ENCODE measurements at regions not wholly inside any gene's neighbourhood (a gene's known extent, or its start where the extent isn't known, plus 50 kb on each side); places are given as distances from the start of the nearest gene placed in this dataset.

DNA sequence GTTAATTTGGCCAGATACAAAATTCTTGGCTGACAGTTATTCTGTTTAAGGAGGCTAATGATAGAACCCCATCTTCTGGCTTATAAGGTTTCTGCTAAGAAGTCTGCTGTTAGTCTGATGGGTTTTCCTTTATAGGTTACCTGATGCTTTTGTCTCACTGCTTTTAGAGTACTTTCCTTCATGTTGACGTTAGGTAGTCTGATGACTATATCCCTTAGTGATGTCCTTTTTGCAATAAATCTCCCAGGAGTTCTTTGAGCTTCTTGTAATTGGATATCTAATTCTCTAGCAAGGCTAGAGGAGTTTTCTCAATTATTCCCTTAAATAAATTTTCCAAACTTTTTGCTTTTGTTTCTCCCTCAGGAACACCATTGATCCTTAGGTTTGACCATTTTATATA lies 114.1 kb upstream of the CDIN1 start:
- DNase-seq (ENCODE audit: low read depth in 2 of 2), result no peak

DNA sequence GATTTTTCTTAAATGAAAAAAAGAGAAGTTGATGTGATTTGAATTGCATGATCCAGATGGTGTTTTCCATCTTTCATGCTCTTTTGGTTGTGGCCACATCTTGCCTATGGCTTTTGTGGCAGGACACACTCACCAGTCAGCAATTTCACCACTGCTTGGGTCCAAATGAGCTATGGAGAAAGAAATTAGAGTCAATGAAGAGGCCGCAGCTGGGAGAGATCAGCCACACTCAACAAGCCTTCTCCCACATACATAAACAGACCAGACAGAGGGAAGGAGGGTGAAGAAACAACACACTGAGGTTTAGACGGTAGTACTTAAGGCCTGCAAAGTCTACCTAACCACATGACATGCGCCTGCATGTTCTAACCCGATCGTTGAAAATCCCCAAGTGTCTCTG lies 110.7 kb upstream of the CDIN1 start:
- DNase-seq (ENCODE audit: low read depth in 2 of 2), result peak; percentile 86

DNA sequence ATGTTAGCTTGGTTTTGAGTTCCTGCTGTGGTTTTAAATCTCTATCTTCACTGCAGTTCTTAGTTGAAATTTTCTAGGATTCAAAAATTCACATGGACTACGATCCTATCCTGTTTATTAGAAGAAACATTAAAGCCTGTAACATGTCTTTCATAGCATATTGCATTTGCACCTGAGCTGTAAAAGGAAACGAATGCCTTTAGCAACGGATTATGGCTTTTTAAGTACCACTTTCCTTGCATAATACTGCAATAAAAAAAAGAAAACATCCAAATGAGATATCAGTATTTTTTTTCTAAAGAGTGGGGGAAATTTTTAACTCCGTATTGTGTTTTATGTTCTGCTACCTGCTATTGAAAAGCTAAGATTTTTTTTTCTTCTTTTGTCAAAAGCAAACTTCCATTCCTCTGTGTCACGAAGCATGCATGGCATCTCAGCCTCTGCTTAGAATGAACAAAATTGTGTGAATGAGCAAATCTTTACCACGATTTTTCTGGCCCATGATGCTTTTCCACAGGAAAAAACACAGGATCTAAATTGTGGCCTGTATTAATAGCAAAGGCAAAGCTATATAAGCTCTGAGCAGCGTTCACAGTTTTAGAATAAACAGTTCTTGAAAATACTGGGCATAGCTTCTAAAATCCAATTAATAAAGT lies 110.0 kb upstream of the CDIN1 start:
- peak in 1 of 2 experiments; percentile 42 for DNase-seq (ENCODE audit: low read depth in 2 of 2)

DNA sequence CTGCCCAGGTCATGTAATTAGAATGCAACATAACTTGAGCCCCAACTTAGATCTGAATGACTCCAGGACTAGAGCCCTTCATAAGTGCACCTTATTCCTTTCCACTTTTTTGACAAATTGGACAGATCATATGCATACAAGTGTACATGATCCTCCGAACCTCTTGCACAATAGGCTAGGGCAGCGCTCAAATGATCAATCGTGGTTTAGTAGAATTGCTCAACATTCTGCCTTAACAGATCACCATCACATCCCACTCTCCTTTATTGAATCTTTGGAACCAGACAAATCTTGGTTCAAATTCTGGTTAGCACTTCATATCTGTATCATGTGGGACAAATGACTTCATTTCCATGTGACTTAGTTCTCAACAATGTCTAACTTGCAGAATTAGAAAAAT lies 106.8 kb upstream of the CDIN1 start:
- no peak for DNase-seq (ENCODE audit: low read depth in 2 of 2)

DNA sequence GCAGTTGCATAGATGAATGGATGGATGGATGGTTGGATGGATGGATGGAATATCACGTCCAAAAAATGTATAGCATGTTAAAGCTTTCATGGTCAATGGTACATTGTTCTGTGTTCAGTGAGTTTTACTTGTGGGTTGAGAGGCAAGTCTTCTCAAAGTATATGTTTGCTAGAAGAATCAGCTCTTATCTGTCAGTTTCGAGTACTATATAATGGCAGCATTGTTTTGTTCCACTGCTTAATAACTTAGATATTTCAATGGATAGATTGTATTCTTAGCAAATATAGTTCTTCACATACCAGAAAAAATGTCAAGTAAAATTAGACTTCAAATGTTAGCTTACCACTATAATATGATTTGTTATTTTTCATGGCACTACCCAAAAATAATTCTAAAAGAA lies 100.9 kb upstream of the CDIN1 start:
- DNase-seq (ENCODE audit: low read depth in 2 of 2), result no peak

DNA sequence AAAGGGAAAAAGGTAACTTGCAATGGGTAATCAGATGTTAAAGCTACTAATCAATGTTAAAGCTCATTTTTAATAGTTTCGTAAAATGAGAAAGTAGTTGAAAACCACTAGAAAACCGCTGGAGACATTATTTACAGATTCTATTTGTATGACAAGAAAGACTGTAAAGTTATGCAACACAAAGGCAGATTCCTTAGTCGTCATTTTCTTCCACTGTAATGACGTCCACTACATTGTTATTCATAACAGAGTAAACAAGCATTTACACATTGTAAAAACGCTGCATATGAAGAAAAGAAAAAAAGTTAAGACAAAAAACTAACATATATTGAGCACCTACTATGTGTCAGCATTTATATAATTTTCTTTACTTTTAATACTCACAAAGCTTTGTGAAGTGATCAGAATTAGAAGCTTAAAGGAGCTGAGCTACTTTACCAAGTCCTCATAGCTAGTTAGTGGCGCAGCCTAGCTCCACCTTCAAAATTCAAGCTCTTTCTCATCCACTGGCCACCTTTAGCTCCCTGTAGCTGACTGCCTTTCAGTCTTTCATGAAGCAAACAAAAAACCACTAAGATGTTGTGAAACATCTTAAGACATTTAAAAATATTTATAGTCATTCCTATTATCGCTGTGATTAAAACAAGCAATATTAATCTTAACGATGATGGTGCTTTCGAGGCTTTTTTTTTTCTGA lies 100.1 kb upstream of the CDIN1 start:
- DNase-seq (ENCODE audit: low read depth in 2 of 2), result no peak

DNA sequence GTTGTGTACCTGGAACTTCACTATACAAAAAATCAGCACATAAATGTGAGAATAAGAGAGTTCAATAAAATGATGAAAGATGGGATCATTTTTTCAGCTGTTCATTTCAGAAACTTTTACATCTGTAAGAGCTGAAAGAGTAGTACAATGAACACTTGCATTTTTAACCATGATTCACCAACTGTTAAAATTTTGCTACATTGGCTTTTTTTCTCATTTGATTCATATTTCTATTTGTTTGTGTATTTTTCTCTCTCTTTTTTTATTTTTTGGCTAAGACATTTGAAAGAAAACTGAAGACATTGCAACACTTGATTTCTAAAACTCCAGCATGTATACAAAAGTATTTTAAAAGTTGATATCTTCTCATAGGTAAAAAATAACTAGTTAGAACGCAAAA lies 98.3 kb upstream of the CDIN1 start:
- DNase-seq (ENCODE audit: low read depth in 2 of 2), result no peak

DNA sequence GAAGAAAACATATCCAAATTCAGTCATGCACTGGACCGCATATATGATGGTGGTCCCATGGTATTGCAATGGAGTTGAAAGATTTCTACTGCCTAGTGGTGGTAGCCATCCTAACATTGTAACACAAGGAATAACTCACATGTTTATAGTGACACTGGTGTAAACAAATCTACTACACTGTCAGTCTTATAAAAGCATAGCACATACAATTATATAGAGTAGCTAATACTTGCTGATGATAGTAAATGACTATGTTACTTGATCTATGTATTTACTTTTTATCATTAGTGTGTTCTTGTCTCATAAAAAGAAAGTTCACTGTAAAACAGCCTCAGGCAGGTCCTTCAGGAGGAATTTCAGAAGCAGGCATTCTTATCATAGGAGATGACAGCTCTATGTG lies 96.0 kb upstream of the CDIN1 start:
- no peak for DNase-seq (ENCODE audit: low read depth in 2 of 2)

DNA sequence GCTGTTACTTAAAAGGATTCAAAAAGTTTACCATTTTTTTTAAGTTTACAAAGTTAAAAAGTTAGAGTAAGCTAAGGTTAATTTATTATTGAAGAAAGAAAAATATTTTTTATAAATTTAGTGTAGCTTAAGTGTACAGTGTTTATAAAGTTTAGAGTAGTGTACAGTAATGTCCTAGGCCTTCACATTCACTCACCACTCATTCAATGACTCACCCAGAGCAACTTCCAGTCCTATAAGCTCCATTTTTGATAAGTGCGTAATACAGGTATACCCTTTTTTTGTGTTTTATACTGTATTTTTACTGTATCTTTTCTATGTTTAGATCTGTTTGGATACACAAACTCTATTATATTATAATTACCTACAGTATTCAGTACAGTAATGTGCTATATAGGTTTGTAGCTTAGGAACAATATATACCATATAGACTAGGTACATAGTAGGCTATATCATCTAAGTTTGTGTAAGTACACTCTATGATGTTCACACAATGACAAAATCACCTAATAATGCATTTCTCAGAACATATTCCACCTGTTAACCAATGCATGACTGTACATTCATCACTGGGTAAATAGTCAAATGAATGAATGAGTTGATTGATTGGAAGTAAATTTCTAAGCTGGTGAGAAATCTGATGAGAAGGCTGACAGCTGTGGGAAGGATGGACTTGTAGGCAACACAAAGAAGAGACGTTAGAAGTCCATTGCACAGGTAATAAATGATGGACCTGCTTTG lies 95.2 kb upstream of the CDIN1 start:
- no peak for DNase-seq (ENCODE audit: low read depth in 2 of 2)

DNA sequence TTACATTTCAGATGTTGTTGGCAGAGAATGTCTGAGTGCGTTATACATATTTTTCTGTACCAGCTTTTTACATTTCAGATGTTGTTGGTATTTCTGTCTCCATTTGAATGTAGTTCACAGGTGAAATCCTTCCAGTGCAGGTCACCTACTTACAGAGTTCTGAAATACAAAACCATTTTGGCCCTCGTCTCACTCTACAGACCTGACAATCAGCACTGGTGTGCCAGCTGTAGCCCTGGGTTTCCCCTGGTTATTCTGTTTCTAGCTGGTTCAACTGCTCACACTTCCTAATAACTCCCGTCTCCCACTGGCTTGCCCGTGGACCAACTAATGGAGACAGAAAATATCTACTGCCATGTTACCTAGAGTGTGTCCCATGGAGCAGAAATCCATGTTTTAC lies 87.5 kb upstream of the CDIN1 start:
- no peak for DNase-seq (ENCODE audit: low read depth in 2 of 2)

DNA sequence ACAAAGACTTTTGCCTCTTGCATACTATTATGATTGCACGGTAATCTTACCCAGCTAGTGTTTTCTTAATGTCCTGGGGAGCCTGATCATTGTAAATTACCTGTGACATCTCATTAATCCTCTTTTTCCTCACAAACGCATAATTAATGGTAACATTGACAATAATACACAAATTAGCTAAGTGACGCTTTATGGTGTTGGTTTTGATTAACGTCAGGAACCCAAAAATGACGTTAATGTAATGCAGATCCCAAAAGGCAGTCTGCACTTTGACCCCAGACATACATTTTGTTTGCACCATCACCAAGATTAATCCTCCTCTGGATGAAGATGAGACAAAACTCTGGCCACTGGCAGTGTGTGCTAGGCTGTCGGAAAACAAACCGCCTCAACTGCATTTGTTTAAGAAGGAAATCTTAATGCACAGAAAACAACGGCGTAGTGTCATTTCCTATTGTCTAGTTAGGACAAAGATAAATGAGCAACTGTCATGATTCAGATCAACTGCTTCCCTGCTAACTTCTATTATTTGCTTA lies 83.9 kb upstream of the CDIN1 start:
- no peak for DNase-seq (ENCODE audit: low read depth in 2 of 2)

DNA sequence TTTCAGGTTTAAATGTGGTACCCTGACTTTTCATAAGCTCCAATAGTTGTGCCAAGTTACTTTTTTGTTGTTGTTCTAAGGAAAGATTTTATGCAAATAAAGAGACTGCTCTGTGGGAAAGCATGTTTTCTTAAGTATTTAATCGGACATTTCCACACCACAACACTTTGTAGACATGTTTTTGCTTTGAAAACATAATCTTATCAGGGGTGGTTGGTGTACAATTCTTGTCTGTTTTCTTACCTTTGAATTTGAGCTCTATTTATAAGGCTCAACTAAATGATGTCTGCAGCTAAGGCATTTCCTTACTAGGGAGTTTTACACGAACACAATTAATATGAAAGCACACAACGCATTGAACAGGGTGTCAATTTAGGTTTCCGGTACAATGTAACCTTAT lies 81.5 kb upstream of the CDIN1 start:
- DNase-seq (ENCODE audit: low read depth in 2 of 2), result no peak

DNA sequence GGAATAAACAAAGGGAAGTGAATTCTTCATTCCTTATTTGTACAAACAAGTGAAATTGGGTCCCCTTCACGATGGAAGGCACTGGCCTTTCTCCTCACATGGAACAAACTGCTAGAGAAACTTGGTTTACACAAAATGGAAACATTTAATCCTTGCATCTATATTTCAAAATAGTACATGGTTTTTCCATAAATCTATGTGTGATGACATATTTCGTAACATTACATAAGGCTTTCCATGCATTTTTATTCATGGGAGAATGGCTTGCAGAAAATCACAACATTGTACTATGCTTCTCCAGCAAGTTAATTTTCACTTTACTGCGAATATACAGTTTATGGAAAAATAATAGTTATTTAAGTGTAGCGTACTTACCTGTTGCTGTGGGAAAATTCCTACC lies 81.0 kb upstream of the CDIN1 start:
- DNase-seq (ENCODE audit: low read depth in 2 of 2), result no peak

DNA sequence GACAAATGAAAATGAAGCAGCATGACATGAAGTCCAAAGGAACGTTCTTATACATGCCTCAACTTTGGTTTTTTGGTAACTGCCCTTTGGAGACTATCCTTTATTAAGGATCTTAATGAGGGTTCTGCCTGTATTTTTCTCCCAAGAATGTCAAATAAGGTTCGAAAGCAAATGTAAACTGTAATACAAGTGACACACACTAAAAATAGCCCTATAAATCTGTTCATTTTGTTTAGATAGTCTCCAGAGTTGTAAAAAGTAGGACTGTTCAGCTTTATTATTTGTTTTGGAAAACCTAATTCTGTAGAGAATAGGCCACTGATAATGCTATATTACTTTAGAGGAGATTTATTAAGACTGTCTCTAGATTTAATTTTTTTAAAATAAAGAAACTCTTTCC lies 80.5 kb upstream of the CDIN1 start:
- DNase-seq (ENCODE audit: low read depth in 2 of 2), result no peak

DNA sequence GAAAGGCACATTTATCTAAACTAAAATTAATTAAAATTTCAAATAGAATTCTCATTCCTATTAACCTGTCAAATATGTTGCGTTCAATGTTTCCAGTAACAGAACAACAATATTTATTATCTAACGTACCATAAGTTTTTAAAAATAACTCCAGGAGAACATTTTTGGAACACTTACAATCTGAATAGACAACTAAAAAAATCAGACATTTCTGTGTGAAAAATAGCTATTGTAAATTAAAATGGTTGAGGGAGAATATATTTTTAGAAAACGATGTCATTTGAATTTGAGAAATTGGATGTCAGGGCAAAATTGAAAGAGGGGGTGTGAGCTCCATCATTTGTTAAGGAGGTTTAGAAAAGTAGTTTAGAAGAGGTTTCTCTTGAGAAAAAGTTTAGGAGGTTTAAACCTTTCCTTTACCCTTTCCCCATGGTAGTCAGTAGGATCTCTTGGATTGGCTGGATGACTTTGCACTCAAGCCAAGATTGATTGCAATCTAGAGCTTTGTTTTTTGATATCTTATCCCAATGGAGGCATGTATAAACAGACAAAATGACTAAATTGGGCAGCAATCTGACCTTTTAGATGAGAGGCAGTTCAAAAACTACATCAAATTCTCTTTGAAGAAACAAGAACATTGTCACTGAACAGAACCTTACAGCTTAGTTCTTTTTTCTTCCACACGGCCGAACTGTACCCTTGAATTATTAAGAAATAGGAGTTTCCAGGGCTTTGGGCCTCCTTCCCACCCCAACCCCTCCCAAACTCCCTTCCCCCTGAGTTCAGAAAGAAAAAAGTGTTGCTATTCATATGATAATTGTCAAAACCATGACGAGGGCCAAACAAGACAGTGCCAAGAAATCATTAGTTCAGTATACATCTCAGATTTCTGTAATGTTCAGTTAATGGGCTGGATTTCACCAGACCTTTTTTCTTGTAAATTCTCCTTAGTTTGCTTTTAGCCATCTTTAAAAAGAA lies 79.7 kb upstream of the CDIN1 start:
- DNase-seq (ENCODE audit: low read depth in 2 of 2), result no peak

DNA sequence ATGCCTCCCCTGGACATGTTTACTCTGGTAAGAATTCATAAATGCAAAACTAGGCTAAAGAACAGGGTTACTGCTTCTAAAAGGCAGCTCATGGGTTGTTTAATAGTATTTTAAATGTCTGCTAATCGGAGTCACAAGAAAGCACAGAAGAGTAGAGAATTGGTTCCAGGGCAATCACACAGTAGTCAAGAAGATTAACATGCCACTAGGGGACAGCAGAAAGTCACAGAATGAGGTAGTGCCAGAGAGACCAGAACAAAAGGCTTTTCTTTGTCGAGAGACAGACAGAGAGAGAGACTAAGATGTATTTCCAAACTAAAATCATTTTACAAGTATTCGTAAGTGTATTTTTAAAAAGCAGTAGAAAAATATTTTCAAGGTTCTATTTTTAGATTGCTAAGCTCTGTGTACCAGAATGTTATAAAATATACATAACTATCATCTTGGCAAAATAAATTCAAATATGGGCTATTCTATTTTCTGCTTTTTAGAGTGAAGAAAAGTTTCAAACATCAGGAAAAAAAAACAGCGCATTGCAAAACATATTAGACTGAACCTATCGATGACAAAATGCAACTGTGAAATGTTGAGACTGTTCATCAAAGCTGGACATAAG lies 78.3 kb upstream of the CDIN1 start:
- peak; percentile 64 to 67 for DNase-seq (ENCODE audit: low read depth in 2 of 2)

DNA sequence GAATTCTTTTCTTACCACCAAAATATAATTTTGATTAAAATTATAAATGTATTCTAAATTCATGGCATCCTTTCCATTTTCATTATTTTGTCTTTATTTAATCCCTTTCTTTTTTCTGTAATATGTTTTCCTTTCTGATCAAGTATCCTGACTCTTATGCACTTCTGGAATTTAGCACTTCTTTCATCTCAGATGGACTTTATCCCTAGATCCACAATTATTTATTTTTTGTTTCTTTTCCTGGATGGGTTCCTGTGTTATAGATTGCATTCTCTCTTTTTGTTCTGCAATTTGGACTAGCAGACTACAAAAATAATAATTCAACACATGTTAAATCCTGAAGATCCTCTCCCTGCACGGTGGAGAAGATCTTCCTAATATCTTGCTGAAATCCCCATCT lies 76.9 kb upstream of the CDIN1 start:
- DNase-seq (ENCODE audit: low read depth in 2 of 2), result no peak

DNA sequence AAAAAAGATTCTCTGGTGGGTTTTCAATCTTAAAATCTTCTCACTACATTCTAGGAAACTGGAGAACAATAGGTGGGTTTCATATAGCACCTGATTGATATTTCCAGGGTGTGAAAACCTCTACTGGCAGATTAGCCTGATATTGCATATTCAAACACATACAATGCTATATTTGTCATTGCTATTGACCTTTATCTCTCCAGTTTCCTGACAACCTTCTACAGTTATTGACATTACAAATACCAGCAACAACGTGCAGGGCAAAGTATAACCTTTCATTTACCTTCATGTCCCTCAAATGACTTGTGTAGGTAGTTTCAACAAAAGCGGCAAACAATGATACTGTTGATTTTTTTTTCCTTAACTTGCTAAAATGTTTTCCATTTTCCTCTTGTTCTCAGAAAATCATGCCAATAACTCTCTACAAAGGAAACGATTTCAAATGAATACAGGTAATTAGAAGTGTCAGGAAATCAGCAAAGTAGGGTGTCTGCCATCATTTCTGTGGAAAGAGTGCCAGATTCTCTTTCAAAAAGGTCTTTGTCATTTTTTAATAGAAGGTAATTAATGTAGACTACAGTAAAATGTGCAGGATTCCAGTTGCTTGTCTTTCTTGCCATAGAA lies 72.6 kb upstream of the CDIN1 start:
- DNase-seq (ENCODE audit: low read depth in 2 of 2), result no peak

DNA sequence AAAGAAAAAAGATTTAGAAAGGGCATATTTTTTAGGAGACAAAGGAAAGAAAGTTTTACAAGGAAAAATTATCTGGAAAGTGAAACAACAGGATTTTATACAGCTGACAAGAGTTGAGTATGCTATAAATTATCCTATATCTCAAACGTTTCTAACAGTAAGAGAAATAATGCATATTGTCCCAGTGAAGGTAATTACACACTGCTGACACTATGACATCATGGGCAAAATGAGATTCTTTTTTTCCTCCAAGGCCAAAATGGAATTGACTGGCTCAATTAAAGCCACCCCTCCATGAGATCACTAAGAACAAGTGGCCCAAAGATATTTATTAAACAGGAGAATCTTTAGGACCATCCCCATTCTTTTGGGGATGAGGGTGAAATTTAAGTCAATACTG lies 72.0 kb upstream of the CDIN1 start:
- no peak for DNase-seq (ENCODE audit: low read depth in 2 of 2)

DNA sequence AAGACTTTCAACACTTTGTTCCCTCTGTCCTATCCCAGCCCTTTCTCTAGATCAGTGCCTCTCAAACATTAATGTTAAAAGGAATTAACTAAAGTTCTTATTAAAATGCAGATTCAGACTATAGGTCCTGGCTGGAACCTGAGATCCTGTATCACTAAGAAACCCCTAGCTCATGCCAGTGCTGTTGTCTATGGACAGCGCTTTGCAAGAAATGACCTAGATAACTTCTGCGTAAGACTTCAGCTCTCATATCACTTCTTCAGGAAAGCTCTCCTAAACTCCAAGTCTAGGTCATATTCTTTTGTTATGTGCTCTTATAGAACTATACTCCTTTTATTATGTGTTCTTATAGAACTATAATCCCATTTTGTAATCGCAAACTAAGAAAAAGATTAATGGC lies 67.8 kb upstream of the CDIN1 start:
- DNase-seq (ENCODE audit: low read depth in 2 of 2), result no peak

DNA sequence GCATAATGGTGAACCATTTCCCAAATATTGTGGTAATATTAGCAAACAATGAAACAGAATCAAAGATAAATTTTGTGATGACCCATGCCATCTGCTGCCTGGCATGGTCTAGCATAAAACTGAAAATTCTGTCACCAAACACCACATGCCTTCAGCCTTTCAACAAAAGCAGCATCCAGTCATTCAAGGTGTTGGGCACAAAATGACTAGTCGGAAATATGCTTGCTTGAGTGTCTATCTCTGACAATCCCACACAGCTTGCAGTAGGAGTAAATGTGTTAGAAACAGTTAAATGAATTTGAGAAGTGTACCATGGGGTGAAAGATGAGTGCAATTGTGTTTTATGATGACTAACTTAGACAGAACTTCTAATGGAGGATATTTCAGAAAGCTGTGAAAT lies 61.7 kb upstream of the CDIN1 start:
- DNase-seq (ENCODE audit: low read depth in 2 of 2), result no peak

Measured in fibroblast of skin of left quadriceps (primary cell).